SU-DHL-6 (cell line): ENCODE measurements at regions not wholly inside any gene's neighbourhood (a gene's known extent, or its start where the extent isn't known, plus 50 kb on each side); places are given as distances from the start of the nearest gene placed in this dataset.

Experiments used
- H2AFZ ChIP-seq: fragments of 200-600 bp; sonication (generic); 2 replicates; pipeline ENCODE4 v1.6.1; 2014; ENCODE audit warnings: low read depth, mild to moderate bottlenecking, moderate library complexity, mixed read lengths, antibody characterized with exemption, low read length; ENCODE audit not compliant: severe bottlenecking
- H3F3A ChIP-seq: fragments of 200-600 bp; shearing (Covaris generic); 2 replicates; pipeline ENCODE4 v1.6.0; 2016; ENCODE audit warnings: antibody characterized with exemption, mild to moderate bottlenecking; ENCODE audit not compliant: insufficient read depth
- H3K27ac ChIP-seq: fragments of 200-600 bp; sonication (generic); 2 replicates; pipeline ENCODE4 v1.5.1; 2016; ENCODE audit warnings: low read depth, mild to moderate bottlenecking, low read length, moderate library complexity, mixed read lengths
- H3K27me3 ChIP-seq: fragments of 200-600 bp; sonication (generic), shearing (Covaris generic); 2 replicates; pipeline ENCODE4 v1.6.0; 2014; ENCODE audit warnings: mild to moderate bottlenecking, low read length
- H3K36me3 ChIP-seq: fragments of 200-600 bp; sonication (generic); 2 replicates; pipeline ENCODE4 v1.6.1; 2014; ENCODE audit warnings: mild to moderate bottlenecking, low read length, mixed read lengths
- H3K4me2 ChIP-seq: fragments of 300-600, 200-600 bp; shearing (Covaris generic), sonication (generic); 2 replicates; pipeline ENCODE4 v1.6.0; 2014; ENCODE audit warnings: low read length, low read depth, mild to moderate bottlenecking; ENCODE audit not compliant: poor library complexity, severe bottlenecking
- H3K4me3 ChIP-seq: fragments of 200-600 bp; sonication (generic); 2 replicates; pipeline ENCODE4 v1.5.1; 2014; ENCODE audit warnings: antibody characterized with exemption, low read length, mild to moderate bottlenecking, mixed read lengths; ENCODE audit not compliant: insufficient read depth, poor library complexity, severe bottlenecking
- H3K79me2 ChIP-seq: fragments of 200-600 bp; sonication (generic); 2 replicates; pipeline ENCODE4 v1.6.1; 2014; ENCODE audit warnings: mild to moderate bottlenecking, low read length, moderate library complexity; ENCODE audit not compliant: insufficient read depth
- H3K9ac ChIP-seq: fragments of 200-600 bp; sonication (generic); 2 replicates; pipeline ENCODE4 v1.7.0; 2014; ENCODE audit warnings: mild to moderate bottlenecking, low read length
- H3K9me2 ChIP-seq: fragments of 200-600 bp; sonication (generic); replicated peaks from 2 replicates; pipeline ENCODE4 v1.6.1; 2014; ENCODE audit warnings: low read length; ENCODE audit not compliant: insufficient read depth
- H3K9me3 ChIP-seq: fragments of 200-600 bp; sonication (generic); 2 replicates; pipeline ENCODE4 v1.6.1; 2014; ENCODE audit warnings: low read length, mixed read lengths; ENCODE audit not compliant: insufficient read depth
- H4K20me1 ChIP-seq: fragments of 200-600 bp; sonication (generic); 2 replicates; pipeline ENCODE4 v1.6.1; 2014; ENCODE audit warnings: low read depth, mild to moderate bottlenecking, antibody characterized with exemption, low read length, moderate library complexity, mixed read lengths
- CTCF ChIP-seq: fragments of 200-600 bp; sonication (generic); IDR thresholded peaks from one replicate; pipeline ENCODE4 v1.5.1; 2017; ENCODE audit warnings: antibody characterized with exemption, mild to moderate bottlenecking, low read length, moderate library complexity; ENCODE audit not compliant: insufficient read depth, poor library complexity, severe bottlenecking
- EZH2phosphoT487 ChIP-seq: fragments of 200-600 bp; sonication (generic), shearing (Covaris generic); conservative IDR thresholded peaks from 2 replicates; pipeline ENCODE4 v1.6.1; 2018; ENCODE audit warnings: mild to moderate bottlenecking, antibody characterized with exemption, low read length, moderate library complexity, mixed read lengths

DNA sequence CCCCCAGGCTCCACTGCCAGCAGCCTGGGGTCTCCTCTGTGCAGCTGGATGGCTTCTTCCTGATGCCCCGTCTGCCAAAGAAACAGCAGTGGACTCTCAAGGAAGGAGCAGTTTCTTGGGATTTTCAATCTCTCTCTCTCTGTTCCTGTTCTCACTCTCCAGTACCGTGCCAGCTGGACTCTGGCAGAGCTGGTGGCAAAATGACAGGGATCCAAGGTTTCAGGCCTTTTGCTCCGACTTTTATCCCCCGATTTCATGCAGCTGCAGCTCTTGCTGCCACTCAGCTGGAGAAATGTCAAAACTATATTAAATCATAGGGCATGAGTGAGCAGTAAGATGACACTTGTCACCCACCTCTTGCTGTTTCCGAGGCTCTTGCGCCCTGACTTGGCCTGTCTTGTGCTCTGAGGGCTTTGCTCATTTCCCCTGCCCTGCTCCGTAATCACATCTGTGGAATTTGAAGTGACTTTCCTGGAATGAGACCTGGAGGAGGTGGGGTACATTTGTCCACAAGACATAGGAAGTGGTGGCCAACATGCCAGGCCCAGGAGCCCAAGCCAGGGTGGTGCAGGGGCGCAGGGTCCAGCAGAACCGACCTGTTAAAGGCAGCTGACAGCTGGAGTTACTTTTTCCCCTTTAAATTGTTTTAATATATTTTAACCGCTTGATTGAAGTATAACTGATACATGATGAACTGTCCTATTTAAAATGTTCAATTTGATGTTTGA lies 576.2 kb downstream of the PTPRU start:
- Histone ChIP-seq H3K36me3 (no peaks in the 10 kb centered on the region), H3K79me2 (no peaks in the 10 kb centered on the region), H3F3A (no peaks in the 10 kb centered on the region), H4K20me1 (no peaks in the 10 kb centered on the region), H2AFZ (no peak overlapping the region), H3K9me2 (no peaks in the 10 kb centered on the region), H3K9me3 (no peaks in the 10 kb centered on the region), H3K9ac (no peak overlapping the region), H3K4me3 (no peak overlapping the region), H3K4me2 (no peak overlapping the region), H3K27me3 (no peaks in the 10 kb centered on the region), H3K27ac (no peak overlapping the region)
- TF ChIP-seq CTCF, result no peak
- TF ChIP-seq EZH2phosphoT487, result no peak

DNA sequence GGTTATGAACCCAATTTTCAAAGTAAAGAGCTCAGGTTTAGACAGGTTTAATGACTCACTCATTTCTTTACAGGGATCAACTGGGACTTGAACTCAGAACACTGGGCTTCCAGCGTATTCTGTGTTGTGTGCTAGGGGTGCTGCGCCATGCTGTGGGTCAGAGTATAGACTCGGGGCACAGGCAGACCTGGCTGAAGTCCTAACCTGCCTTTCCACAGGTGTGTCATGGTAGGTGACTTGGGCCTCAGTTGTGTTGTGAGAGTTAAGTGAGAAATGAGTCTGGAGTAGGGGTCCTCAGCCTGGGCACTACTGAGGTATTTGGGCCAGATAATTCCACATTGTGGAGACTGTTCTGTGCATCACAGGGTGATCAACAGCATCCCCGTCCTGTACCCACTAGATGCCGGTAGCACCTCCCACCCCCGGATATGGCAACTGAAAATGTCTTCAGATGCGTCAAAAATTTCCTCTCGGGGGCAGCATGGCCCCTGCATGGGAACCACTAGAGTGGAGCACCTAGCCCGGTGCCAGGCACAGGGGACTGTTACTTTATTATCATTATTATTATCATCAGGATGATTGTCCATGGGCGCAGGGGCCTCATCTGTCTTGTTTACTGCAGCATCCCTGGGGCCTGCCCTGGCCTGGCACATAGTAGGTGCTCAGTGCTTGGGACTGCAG lies 575.5 kb downstream of the PTPRU start:
- Histone ChIP-seq H3K9ac (no peak overlapping the region), H4K20me1 (no peaks in the 10 kb centered on the region), H3K4me2 (no peak overlapping the region), H3K27me3 (no peaks in the 10 kb centered on the region), H3K9me3 (no peaks in the 10 kb centered on the region), H3K9me2 (no peaks in the 10 kb centered on the region), H2AFZ (no peak overlapping the region), H3K36me3 (no peaks in the 10 kb centered on the region), H3K27ac (no peak overlapping the region), H3K79me2 (no peaks in the 10 kb centered on the region), H3F3A (no peaks in the 10 kb centered on the region), H3K4me3 (no peak overlapping the region)
- TF ChIP-seq CTCF (no peak), EZH2phosphoT487 (no peak)

DNA sequence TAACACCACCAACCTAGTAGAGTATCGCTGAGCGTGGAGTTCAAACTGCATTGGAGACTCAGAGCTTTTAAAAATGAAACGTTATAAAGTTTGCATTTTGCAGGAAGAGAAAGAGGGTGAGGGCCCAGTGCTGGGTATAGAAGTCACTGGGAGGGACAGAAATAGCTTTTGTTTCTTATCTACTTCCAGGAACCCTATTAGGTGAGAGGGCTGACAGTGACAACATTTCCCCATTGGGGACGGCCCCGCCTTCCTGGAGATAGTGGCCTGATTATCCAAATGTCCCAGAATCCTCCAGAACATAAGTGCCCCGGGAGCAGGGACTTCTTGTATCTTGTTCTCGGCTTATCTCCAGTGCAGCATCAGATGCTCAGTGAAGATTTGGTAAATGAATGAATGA lies 574.9 kb downstream of the PTPRU start:
- no peak overlapping the region for H3K9ac ChIP-seq
- H3K9me3 ChIP-seq, result no peaks in the 10 kb centered on the region
- no peaks in the 10 kb centered on the region for H3K79me2 ChIP-seq
- no peaks in the 10 kb centered on the region for H3K27me3 ChIP-seq
- H3K4me2 ChIP-seq, result no peak overlapping the region
- H4K20me1 ChIP-seq, result no peaks in the 10 kb centered on the region
- H3K9me2 ChIP-seq, result no peaks in the 10 kb centered on the region
- H3K4me3 ChIP-seq, result no peak overlapping the region
- TF ChIP-seq CTCF (no peak), EZH2phosphoT487 (no peak)
- H3K36me3 ChIP-seq, result no peaks in the 10 kb centered on the region
- no peak overlapping the region for H3K27ac ChIP-seq
- H3F3A ChIP-seq, result no peaks in the 10 kb centered on the region
- H2AFZ ChIP-seq, result no peak overlapping the region
